ENCODE measurements at regions not wholly inside any gene's neighbourhood (a gene's known extent, or its start where the extent isn't known, plus 50 kb on each side); places are given as distances from the start of the nearest gene placed in this dataset.
"Not testable (repeated sequence)": the region's sequence is repeated elsewhere in the genome, so short reads cannot be mapped to it uniquely, and the experiment has no call there.

DNA sequence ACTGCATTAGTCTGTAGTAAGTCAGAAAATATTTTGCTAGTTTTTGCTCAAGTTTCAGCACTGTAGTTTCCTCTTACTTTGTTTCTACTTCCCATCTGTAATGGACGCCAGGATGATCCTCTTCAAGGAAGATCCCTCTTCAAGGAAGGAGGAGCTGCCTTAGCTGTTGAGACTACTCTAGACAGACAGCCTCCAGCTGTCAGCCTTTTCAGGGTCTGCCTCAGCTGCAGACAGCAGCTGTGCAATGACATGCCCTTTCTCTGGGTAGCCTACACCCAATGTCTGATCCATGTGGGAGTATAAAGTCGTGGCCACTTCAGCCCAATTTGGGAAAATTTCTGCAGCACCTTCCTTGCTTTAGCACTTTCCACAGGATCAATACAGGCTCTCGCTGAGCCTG lies 281.0 kb upstream of the MAOA start:
- no peak for DNase-seq (ENCODE audit: low spot score)

- DNase-seq (ENCODE audit: low spot score): no peak
Observed at GRCh38 chrX:43380704-43381103, 275.4 kb upstream of the MAOA start.

- DNase-seq (ENCODE audit: low spot score): no peak
Observed at GRCh38 chrX:43386875-43387274, 269.2 kb upstream of the MAOA start.

DNA sequence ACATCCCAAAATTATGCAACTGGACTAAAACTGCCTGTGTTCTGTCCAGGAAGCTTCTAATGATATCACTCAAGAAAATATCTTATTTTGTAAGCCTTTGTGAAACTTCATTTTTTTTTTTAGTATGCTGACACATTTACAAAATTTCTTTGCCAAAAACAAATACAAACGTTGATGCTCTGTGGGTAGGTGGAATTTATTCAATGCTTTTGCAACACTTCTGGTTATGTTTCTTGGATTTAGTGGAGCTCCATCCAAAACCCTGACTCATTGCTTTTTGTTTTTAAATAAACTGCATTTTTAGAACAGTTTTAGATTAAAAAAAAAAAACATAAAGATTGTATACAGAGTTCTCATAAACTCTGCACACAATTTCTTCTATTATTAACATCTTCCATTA lies 250.9 kb upstream of the MAOA start:
- no peak for DNase-seq (ENCODE audit: low spot score)

- DNase-seq (ENCODE audit: low spot score): no peak
Observed at GRCh38 chrX:43423876-43424275, 232.2 kb upstream of the MAOA start.

DNA sequence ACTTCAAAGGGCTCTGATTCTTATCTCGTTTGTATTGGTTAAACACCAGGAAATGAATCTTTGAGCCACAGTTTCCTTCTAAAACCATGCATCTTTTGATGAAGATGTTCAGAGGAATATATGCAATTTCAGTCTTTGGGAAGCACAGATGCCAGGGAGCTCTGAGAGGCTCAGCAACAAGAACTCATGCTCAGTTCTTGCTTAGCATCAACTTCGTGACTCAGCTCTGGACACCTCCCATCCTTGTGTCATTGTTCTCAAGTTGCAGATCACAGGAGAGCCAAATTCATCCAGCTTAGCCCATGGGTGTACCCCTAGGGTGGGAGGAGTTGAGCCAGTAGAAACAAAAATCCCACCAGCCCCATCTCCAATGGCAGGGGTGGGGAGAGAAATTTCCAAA lies 219.6 kb upstream of the MAOA start:
- DNase-seq (ENCODE audit: low spot score): no peak

GRCh38 chrX:43446752-43447151 lies 209.3 kb upstream of the MAOA start:
- DNase-seq (ENCODE audit: low spot score): no peak

DNA sequence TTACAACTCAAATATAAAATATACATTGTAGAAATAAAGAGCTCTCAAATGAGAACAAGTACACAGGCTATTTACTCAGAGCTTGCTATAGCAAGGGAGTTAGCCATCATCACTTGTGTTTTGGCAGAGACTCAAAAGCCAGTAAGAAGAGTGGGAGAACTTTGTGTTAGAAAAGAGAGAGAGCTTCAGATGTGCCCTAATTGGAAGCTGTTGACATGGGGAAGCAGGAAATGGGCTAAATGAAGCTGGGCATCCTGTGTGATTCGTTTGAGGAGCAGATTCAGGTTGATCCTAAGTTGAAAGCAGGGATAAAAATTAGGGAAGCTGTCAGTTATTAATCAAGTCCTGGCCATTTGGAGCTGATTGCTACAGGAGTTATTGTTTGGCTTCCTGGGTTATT lies 207.4 kb upstream of the MAOA start:
- no peak for DNase-seq (ENCODE audit: low spot score)

- DNase-seq (ENCODE audit: low spot score): no peak
Observed at GRCh38 chrX:43450355-43450754, 205.7 kb upstream of the MAOA start.

DNA sequence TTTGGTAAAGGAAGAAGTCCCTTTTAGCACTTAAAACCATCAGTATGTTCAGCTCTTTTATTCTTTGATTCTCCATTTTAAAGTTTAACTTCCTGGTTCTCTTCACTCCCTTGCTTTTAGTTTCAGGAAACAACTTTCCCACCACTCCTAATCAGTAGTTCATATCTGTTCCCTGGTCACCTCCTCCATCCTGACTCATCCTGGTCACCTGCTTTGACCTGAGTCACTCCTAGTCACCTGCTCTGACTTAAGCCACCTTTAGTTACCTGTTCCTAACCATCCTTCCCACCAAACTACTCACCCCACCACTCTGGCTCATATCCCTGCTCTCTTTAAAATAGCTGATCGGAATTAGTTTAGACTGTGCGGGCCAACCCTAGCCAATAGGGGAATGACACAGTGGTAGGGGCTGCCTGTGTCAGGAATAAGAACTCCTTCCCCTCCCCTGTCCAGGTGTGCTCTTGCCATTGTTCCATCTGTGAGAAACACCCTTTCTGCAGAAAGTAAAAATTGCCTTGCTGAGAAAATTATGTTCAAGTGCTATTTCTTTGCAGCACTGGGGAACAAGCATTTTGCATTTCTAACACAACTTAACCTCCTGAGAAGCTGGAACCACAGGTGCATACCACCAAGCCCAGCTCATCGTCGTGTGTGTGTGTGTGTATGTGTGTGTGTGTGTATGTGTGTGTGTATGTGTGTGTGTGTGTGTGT lies 204.0 kb upstream of the MAOA start:
- DNase-seq (ENCODE audit: low spot score): not testable (repeated sequence)

DNA sequence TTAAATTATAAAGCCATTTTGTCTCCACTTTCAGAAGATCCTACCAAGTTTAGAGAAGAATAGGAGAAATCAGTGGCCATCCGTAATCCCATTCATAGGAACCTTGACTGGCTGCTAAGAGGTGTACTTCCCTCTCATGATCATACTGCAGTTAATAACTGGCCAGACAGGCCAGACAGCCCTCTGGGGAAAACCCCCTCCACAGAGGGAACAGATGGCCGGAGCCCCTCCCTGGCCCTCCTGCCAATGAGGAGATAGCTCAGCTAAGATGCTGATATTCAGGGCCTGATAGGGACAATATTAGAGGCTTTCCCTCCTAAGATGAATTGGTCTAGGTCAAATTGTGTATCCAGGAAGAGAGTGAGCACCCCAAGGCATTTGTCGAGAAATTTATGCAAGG lies 200.0 kb upstream of the MAOA start:
- DNase-seq (ENCODE audit: low spot score): no peak

- DNase-seq (ENCODE audit: low spot score): no peak
Observed at GRCh38 chrX:43456906-43457305, 199.2 kb upstream of the MAOA start.

- DNase-seq (ENCODE audit: low spot score): no peak
Observed at GRCh38 chrX:43467608-43468234, 188.4 kb upstream of the MAOA start.

DNA sequence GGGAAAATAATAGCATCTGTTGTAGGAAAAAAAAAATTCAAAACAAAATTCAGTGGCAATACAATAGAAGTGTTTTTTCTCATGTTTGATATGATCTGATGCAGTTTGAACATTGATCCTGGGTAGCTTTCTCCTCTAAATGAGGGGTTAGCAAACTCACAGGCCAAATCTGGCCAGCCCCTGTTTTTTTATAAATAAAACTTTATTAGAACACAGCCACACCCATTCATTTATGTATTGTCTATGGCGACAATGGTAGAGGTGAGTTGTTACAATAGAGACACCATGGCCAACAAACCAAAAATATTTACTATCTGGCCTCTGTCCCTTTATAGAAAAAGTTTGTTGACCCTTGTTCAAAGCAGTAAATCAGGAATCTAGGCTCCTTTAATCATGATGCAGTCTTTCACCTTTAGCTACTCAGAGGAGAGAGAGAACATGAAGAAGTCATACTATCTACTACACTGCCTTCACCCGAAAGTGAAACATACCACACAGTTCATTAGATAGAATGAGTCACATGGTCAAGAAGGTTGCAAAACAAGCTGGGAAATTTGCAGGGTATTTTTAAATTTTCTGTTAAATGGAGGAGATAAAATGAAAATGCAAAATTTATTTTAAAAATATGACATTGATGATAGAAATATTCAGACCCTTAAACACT lies 186.6 kb upstream of the MAOA start:
- DNase-seq (ENCODE audit: low spot score): no peak

- no peak for DNase-seq (ENCODE audit: low spot score)
Observed at GRCh38 chrX:43474321-43474720, 181.8 kb upstream of the MAOA start.

DNA sequence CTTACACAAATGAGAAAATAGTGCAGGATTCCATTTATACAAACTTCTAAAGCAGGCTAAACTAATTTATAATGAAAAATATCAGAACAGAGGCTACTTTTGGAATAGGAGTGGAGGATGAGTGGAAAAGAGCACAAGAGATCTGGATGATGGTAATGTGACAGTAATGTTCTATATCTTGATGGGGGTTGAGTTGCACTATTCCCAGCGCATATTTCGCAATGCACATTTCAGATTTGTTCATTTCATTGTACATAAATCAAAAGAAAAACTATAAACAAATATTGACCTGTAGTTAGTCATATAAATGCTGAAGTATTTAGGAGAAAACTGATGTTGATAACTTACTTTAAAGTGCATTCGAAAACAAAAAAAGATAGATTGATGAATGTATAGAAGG lies 177.0 kb upstream of the MAOA start:
- no peak for DNase-seq (ENCODE audit: low spot score)

DNA sequence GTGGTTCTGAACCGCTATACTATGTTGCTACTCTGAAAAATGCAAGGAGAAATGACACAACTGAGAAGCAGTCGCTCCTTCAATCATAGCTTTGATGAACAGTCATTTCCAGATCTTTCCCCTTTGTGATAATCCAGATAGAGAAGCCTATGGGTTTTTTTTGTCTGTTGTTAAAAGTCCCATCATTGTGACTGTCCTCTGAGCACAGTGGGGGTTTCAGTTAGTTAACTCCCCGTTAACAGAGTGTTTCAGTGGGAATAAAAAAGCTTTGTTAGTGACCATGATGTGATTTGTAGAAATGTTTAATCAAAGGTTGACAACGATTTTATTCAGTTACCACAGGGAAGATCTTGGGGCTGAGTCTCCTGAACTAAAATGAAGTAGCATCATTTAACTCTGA lies 176.2 kb upstream of the MAOA start:
- no peak for DNase-seq (ENCODE audit: low spot score)

- DNase-seq (ENCODE audit: low spot score): no peak
Observed at GRCh38 chrX:43481576-43481975, 174.5 kb upstream of the MAOA start.

DNA sequence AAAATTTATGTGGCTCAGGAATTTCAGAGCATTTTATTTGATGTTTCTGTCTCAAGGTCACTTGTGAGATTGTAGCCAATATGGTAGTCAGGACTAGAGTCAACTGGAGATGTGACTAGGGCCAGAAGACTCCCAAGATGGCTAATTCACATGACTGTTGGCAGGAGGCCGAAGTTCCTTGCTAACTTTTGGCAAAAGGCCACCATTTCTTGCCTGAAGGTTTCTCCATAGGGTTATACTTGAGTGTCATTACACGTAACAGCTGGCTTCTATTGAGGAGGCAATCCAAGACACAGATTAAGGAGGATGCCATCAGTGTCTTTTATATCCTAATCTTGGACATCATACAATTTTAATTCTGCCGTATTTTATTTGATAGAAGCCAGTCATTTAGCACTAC lies 162.3 kb upstream of the MAOA start:
- DNase-seq (ENCODE audit: low spot score): no peak

GRCh38 chrX:43500246-43500645 lies 155.9 kb upstream of the MAOA start:
- no peak for DNase-seq (ENCODE audit: low spot score)

DNA sequence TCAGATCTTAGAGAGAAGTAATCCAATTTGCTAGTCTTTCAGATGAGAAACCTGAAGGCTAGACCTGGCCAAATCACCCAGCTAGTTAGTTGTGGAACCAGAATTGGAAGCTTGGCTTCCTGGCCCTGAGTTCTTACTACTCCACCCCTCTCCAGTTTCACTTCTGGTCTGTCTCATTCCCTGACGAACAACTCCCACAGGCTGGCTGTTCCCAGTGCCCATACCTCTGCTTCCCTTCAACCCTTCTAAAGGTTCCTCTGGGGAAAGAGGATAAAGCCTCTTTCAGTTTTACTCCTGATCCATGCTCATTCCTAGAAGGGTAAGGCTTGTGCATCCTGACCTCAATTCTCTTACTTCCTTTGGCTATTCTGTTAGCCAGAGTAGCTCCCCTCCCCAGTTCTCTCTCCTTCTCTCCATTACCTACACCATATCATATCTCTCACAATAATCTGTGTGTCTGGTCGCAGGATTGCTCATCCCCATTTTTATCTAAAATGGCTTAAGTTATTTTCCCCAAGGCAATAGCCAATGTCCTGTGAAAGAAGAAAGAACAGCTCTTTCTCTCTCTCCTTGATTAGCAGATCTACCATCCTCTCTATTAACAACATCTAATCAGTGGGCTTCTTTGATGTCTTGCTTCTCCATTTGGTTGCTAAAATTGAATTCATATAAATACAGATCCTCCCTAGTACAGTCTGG lies 155.0 kb upstream of the MAOA start:
- DNase-seq (ENCODE audit: low spot score): no peak

- DNase-seq (ENCODE audit: low spot score): no peak
Observed at GRCh38 chrX:43504394-43504793, 151.7 kb upstream of the MAOA start.

DNA sequence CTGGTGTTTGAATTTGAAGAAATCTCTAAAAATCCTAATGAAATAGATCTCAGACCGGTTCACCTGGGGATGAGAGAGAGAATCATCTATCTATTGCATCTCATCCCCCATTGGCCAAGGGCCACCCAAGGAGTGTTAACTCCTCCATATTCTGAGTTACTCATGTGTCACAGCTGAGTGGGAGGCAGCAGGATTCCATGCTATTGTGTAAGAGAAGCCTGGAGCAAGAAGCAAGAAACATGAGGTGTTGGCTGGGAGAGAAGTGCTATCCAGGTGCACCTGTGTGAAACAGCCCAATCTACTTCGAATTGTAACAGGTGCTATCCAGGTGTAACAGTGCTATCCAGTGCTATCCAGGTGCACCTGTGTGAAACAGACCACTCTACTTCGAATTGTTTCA lies 150.3 kb upstream of the MAOA start:
- no peak for DNase-seq (ENCODE audit: low spot score)

All from CD4-positive, alpha-beta T cell treated with Interleukin-2 at 100 ng/mL for 4 hours (primary cell).